HEK293T (cell line): ENCODE measurements at regions not wholly inside any gene's neighbourhood (a gene's known extent, or its start where the extent isn't known, plus 50 kb on each side); places are given as distances from the start of the nearest gene placed in this dataset.

Experiments used
- CTCF ChIA-PET: fragments of 350-600 bp; formaldehyde crosslinking; extraction: SDS; loops from one replicate; lab custom pipeline; 2021; ENCODE audit warnings: antibody characterized with exemption, inconsistent platforms; lab: Yijun Ruan, JAX
- POLR2A ChIA-PET: fragments of 350-600 bp; formaldehyde crosslinking; extraction: SDS; loops from one replicate; lab custom pipeline; 2020; ENCODE audit warnings: antibody characterized with exemption, inconsistent platforms; lab: Yijun Ruan, JAX
- DNase-seq: peaks from one replicate; pipeline ENCODE4 v3.0.0; 2012; ENCODE audit warnings: mixed read lengths; ENCODE audit errors: extremely low spot score
- ARNT ChIP-seq: fragments of 450-650 bp; IDR thresholded peaks from 2 replicates; pipeline ENCODE4 v1.6.1; 2017; ENCODE audit warnings: mild to moderate bottlenecking
- BHLHE40 ChIP-seq: fragments of 450-650 bp; IDR thresholded peaks from 2 replicates; pipeline ENCODE4 v1.6.1; 2016; ENCODE audit warnings: mild to moderate bottlenecking, moderate library complexity, borderline replicate concordance
- CTBP1 ChIP-seq: fragments of 450-650 bp; IDR thresholded peaks from 2 replicates; pipeline ENCODE4 v1.6.1; 2016; ENCODE audit warnings: borderline replicate concordance
- ELF4 ChIP-seq: fragments of 450-650 bp; IDR thresholded peaks from 2 replicates; pipeline ENCODE4 v1.6.1; 2017; ENCODE audit warnings: antibody characterized with exemption
- FOXA1 ChIP-seq: fragments of 450-650 bp; IDR thresholded peaks from 2 replicates; pipeline ENCODE4 v1.6.1; 2016; ENCODE audit warnings: mild to moderate bottlenecking
- FOXK2 ChIP-seq: fragments of 450-650 bp; IDR thresholded peaks from 2 replicates; pipeline ENCODE4 v1.6.1; 2016; ENCODE audit warnings: mild to moderate bottlenecking
- FOXM1 ChIP-seq: fragments of 450-650 bp; IDR thresholded peaks from 2 replicates; pipeline ENCODE4 v1.6.1; 2017; ENCODE audit warnings: mild to moderate bottlenecking, borderline replicate concordance
- HDGF ChIP-seq: fragments of 450-650 bp; IDR thresholded peaks from 2 replicates; pipeline ENCODE4 v1.6.1; 2017; ENCODE audit warnings: antibody characterized with exemption, borderline replicate concordance
- L3MBTL2 ChIP-seq: fragments of 450-650 bp; conservative IDR thresholded peaks from 2 replicates; pipeline ENCODE4 v1.6.1; 2016; ENCODE audit warnings: mild to moderate bottlenecking
- LEF1 ChIP-seq: fragments of 450-650 bp; IDR thresholded peaks from 2 replicates; pipeline ENCODE4 v1.6.1; 2017; ENCODE audit warnings: mild to moderate bottlenecking, borderline replicate concordance
- NFRKB ChIP-seq: fragments of 450-650 bp; IDR thresholded peaks from 2 replicates; pipeline ENCODE4 v1.6.1; 2016; ENCODE audit warnings: mild to moderate bottlenecking, moderate library complexity
- PKNOX1 ChIP-seq: fragments of 450-650 bp; IDR thresholded peaks from 2 replicates; pipeline ENCODE4 v1.6.1; 2016
- SP1 ChIP-seq: fragments of 450-650 bp; IDR thresholded peaks from 2 replicates; pipeline ENCODE4 v1.6.1; 2017
- SUZ12 ChIP-seq: fragments of 450-650 bp; IDR thresholded peaks from 2 replicates; pipeline ENCODE4 v1.6.1; 2016; ENCODE audit warnings: mild to moderate bottlenecking
- TARDBP ChIP-seq: fragments of 450-650 bp; IDR thresholded peaks from 2 replicates; pipeline ENCODE4 v1.6.1; 2016
- ZNF384 ChIP-seq: fragments of 450-650 bp; IDR thresholded peaks from 2 replicates; pipeline ENCODE4 v1.6.1; 2016

- no peak for DNase-seq
- ChIA-PET CTCF (no interaction called here), POLR2A (no interaction called here)
- TF ChIP-seq TARDBP: no peak
- no peak for TF ChIP-seq PKNOX1
- TF ChIP-seq FOXM1: no peak
- no peak for TF ChIP-seq SP1
- no peak for TF ChIP-seq ELF4
- no peak for TF ChIP-seq BHLHE40
- TF ChIP-seq FOXK2: no peak
- no peak for TF ChIP-seq ARNT
- no peak for TF ChIP-seq L3MBTL2
- TF ChIP-seq LEF1: no peak
- TF ChIP-seq CTBP1: no peak
- TF ChIP-seq HDGF: no peak
- no peak for TF ChIP-seq SUZ12
- no peak for TF ChIP-seq FOXA1
- no peak for TF ChIP-seq NFRKB
- TF ChIP-seq ZNF384: no peak
Observed at GRCh38 chr14:101108579-101109346, 205.2 kb upstream of the RTL1 start.

- CTCF ChIA-PET: no interaction called here
- TF ChIP-seq L3MBTL2 (no peak), PKNOX1 (no peak), SP1 (no peak), ELF4 (no peak), TARDBP (no peak), FOXM1 (no peak), FOXA1 (no peak), SUZ12 (no peak), BHLHE40 (no peak), NFRKB (no peak), FOXK2 (no peak), ZNF384 (no peak), CTBP1 (no peak), LEF1 (no peak), ARNT (no peak), HDGF (no peak)
- no peak for DNase-seq
- POLR2A ChIA-PET: no interaction called here
Observed at GRCh38 chr14:101109347-101109638, 205.8 kb upstream of the RTL1 start.

GRCh38 chr14:101109981-101110728 lies 206.6 kb upstream of the RTL1 start:
- TF ChIP-seq CTBP1: no peak
- TF ChIP-seq L3MBTL2: no peak
- TF ChIP-seq FOXK2: no peak
- TF ChIP-seq LEF1: no peak
- no peak for TF ChIP-seq SP1
- TF ChIP-seq ELF4: no peak
- no peak for TF ChIP-seq SUZ12
- ChIA-PET POLR2A (no interaction called here), CTCF (no interaction called here)
- DNase-seq: no peak

- ChIA-PET POLR2A (no interaction called here), CTCF (no interaction called here)
- DNase-seq: no peak
Observed at GRCh38 chr14:101110729-101111619, 207.5 kb upstream of the RTL1 start.

More at GRCh38 chr14:101110729-101111619, 207.5 kb upstream of the RTL1 start:
- no peak for TF ChIP-seq TARDBP
- TF ChIP-seq BHLHE40: no peak
- TF ChIP-seq ELF4: no peak
- TF ChIP-seq L3MBTL2: no peak
- no peak for TF ChIP-seq SP1
- TF ChIP-seq NFRKB: no peak
- no peak for TF ChIP-seq FOXM1
- no peak for TF ChIP-seq FOXK2
- no peak for TF ChIP-seq CTBP1
- TF ChIP-seq FOXA1: no peak
- TF ChIP-seq PKNOX1: no peak
- TF ChIP-seq ZNF384: no peak
- no peak for TF ChIP-seq SUZ12
- no peak for TF ChIP-seq HDGF
- no peak for TF ChIP-seq LEF1
- TF ChIP-seq ARNT: no peak
